ENCODE measurements at regions not wholly inside any gene's neighbourhood (a gene's known extent, or its start where the extent isn't known, plus 50 kb on each side); places are given as distances from the start of the nearest gene placed in this dataset.

GRCh38 chr3:30269751-30270445 lies 336.5 kb upstream of the TGFBR2 start:
- no peak for DNase-seq

GRCh38 chr3:30271781-30272180 lies 334.6 kb upstream of the TGFBR2 start:
- no peak for DNase-seq

- no peak for DNase-seq
Measured at GRCh38 chr3:30273304-30274072, 332.9 kb upstream of the TGFBR2 start.

- DNase-seq = no peak
Measured at GRCh38 chr3:30277494-30277893, 328.9 kb upstream of the TGFBR2 start.

- no peak for DNase-seq
Measured at GRCh38 chr3:30281526-30281925, 324.9 kb upstream of the TGFBR2 start.

GRCh38 chr3:30282154-30282696 lies 324.2 kb upstream of the TGFBR2 start:
- DNase-seq = no peak

- DNase-seq = no peak
Measured at GRCh38 chr3:30285188-30286006, 321.0 kb upstream of the TGFBR2 start.

- DNase-seq = no peak
Measured at GRCh38 chr3:30286007-30286669, 320.3 kb upstream of the TGFBR2 start.

- no peak for DNase-seq
Measured at GRCh38 chr3:30286811-30287210, 319.6 kb upstream of the TGFBR2 start.

GRCh38 chr3:30288830-30289229 lies 317.6 kb upstream of the TGFBR2 start:
- DNase-seq = no peak

GRCh38 chr3:30289324-30289723 lies 317.1 kb upstream of the TGFBR2 start:
- no peak for DNase-seq

- no peak for DNase-seq
Measured at GRCh38 chr3:30289766-30290165, 316.6 kb upstream of the TGFBR2 start.

GRCh38 chr3:30290479-30290878 lies 315.9 kb upstream of the TGFBR2 start:
- DNase-seq = no peak

GRCh38 chr3:30292192-30292893 lies 314.1 kb upstream of the TGFBR2 start:
- DNase-seq = no peak

- no peak for DNase-seq
Measured at GRCh38 chr3:30293621-30294240, 312.7 kb upstream of the TGFBR2 start.

GRCh38 chr3:30294241-30294667 lies 312.1 kb upstream of the TGFBR2 start:
- no peak for DNase-seq

GRCh38 chr3:30297112-30297511 lies 309.3 kb upstream of the TGFBR2 start:
- DNase-seq = no peak

- DNase-seq = no peak
Measured at GRCh38 chr3:30299674-30300385, 306.6 kb upstream of the TGFBR2 start.

- DNase-seq = no peak
Measured at GRCh38 chr3:30300809-30301208, 305.6 kb upstream of the TGFBR2 start.

- DNase-seq = no peak
Measured at GRCh38 chr3:30302027-30302426, 304.4 kb upstream of the TGFBR2 start.

- DNase-seq = no peak
Measured at GRCh38 chr3:30303770-30304169, 302.6 kb upstream of the TGFBR2 start.
